ENCODE measurements at regions not wholly inside any gene's neighbourhood (a gene's known extent, or its start where the extent isn't known, plus 50 kb on each side); places are given as distances from the start of the nearest gene placed in this dataset.

- no peaks in the 10 kb centered on the region for H3K27me3 ChIP-seq (ENCODE audit: insufficient read depth, low read length)
- peaks cover 19% of the 10 kb centered on the region; the same call in 1 of the 2 replicates for H3K4me1 ChIP-seq (ENCODE audit: insufficient read depth, low read length)
- no peak overlapping the region for H3K4me3 ChIP-seq (ENCODE audit: low read length)
- no peak overlapping the region for H3K9ac ChIP-seq (ENCODE audit: low read depth, low read length)
- peaks cover 6% of the 10 kb centered on the region; the same call in 1 of the 2 replicates for H3K9me3 ChIP-seq (ENCODE audit: insufficient read depth, low read depth, low read length)
- H3K27ac ChIP-seq (ENCODE audit: low read depth, low read length) = 0 out of 2 replicates have a peak overlapping the region, but pooled peaks have one; percentile 7
- H3K36me3 ChIP-seq (ENCODE audit: insufficient read depth, low read length) = no peaks in the 10 kb centered on the region
- WGBS = 57% methylated on average over 5 of the region's 5 CpGs
Measured at GRCh38 chr2:5250482-5250881, 441.7 kb upstream of the SOX11 start.

- H3K9ac ChIP-seq (ENCODE audit: low read depth, low read length) = no peak overlapping the region
- peaks cover 8% of the 10 kb centered on the region; the same call in 1 of the 2 replicates for H3K9me3 ChIP-seq (ENCODE audit: insufficient read depth, low read depth, low read length)
- H3K27me3 ChIP-seq (ENCODE audit: insufficient read depth, low read length) = no peaks in the 10 kb centered on the region
- H3K4me3 ChIP-seq (ENCODE audit: low read length) = no peak overlapping the region
- no peaks in the 10 kb centered on the region for H3K36me3 ChIP-seq (ENCODE audit: insufficient read depth, low read length)
- H3K27ac ChIP-seq (ENCODE audit: low read depth, low read length) = no peak overlapping the region
- H3K4me1 ChIP-seq (ENCODE audit: insufficient read depth, low read length) = peaks cover 19% of the 10 kb centered on the region; the same call in 1 of the 2 replicates
- WGBS = 99% methylated on average over 9 of the region's 9 CpGs
Measured at GRCh38 chr2:5253263-5253662, 438.9 kb upstream of the SOX11 start.

GRCh38 chr2:5254791-5255332 is 437.3 kb upstream of the SOX11 start:
- Histone ChIP-seq H3K4me1 (ENCODE audit: insufficient read depth, low read length) (peaks cover 7% of the 10 kb centered on the region; the same call in 1 of the 2 replicates), H3K36me3 (ENCODE audit: insufficient read depth, low read length) (no peaks in the 10 kb centered on the region), H3K9ac (ENCODE audit: low read depth, low read length) (no peak overlapping the region), H3K9me3 (ENCODE audit: insufficient read depth, low read depth, low read length) (peaks cover 8% of the 10 kb centered on the region; the same call in 1 of the 2 replicates), H3K4me3 (ENCODE audit: low read length) (no peak overlapping the region), H3K27me3 (ENCODE audit: insufficient read depth, low read length) (no peaks in the 10 kb centered on the region), H3K27ac (ENCODE audit: low read depth, low read length) (no peak overlapping the region)
- 84% methylated on average over 8 of the region's 8 CpGs for WGBS

GRCh38 chr2:5263291-5263690 is 428.9 kb upstream of the SOX11 start:
- H3K4me3 ChIP-seq (ENCODE audit: low read length) = no peak overlapping the region
- no peaks in the 10 kb centered on the region for H3K36me3 ChIP-seq (ENCODE audit: insufficient read depth, low read length)
- no peaks in the 10 kb centered on the region for H3K27me3 ChIP-seq (ENCODE audit: insufficient read depth, low read length)
- H3K4me1 ChIP-seq (ENCODE audit: insufficient read depth, low read length) = no peaks in the 10 kb centered on the region; the same call in 1 of the 2 replicates
- no peak overlapping the region for H3K27ac ChIP-seq (ENCODE audit: low read depth, low read length)
- no peaks in the 10 kb centered on the region for H3K9me3 ChIP-seq (ENCODE audit: insufficient read depth, low read depth, low read length)
- no peak overlapping the region for H3K9ac ChIP-seq (ENCODE audit: low read depth, low read length)
- WGBS = 100% methylated on average over 1 of the region's 1 CpG

- H3K27ac ChIP-seq (ENCODE audit: low read depth, low read length) = no peak overlapping the region
- H3K36me3 ChIP-seq (ENCODE audit: insufficient read depth, low read length) = no peaks in the 10 kb centered on the region
- WGBS = 76% methylated on average over 2 of the region's 3 CpGs
- H3K4me1 ChIP-seq (ENCODE audit: insufficient read depth, low read length) = no peaks in the 10 kb centered on the region; the same call in 1 of the 2 replicates
- no peaks in the 10 kb centered on the region for H3K9me3 ChIP-seq (ENCODE audit: insufficient read depth, low read depth, low read length)
- H3K4me3 ChIP-seq (ENCODE audit: low read length) = no peak overlapping the region
- no peaks in the 10 kb centered on the region for H3K27me3 ChIP-seq (ENCODE audit: insufficient read depth, low read length)
- no peak overlapping the region for H3K9ac ChIP-seq (ENCODE audit: low read depth, low read length)
Measured at GRCh38 chr2:5264361-5264760, 427.8 kb upstream of the SOX11 start.

- Histone ChIP-seq H3K36me3 (ENCODE audit: insufficient read depth, low read length) (no peaks in the 10 kb centered on the region), H3K4me3 (ENCODE audit: low read length) (no peak overlapping the region), H3K9me3 (ENCODE audit: insufficient read depth, low read depth, low read length) (no peaks in the 10 kb centered on the region), H3K27me3 (ENCODE audit: insufficient read depth, low read length) (no peaks in the 10 kb centered on the region), H3K27ac (ENCODE audit: low read depth, low read length) (no peak overlapping the region), H3K9ac (ENCODE audit: low read depth, low read length) (no peak overlapping the region), H3K4me1 (ENCODE audit: insufficient read depth, low read length) (no peaks in the 10 kb centered on the region)
- 96% methylated on average over 1 of the region's 1 CpG for WGBS
Measured at GRCh38 chr2:5285061-5285460, 407.1 kb upstream of the SOX11 start.

- Histone ChIP-seq H3K9me3 (ENCODE audit: insufficient read depth, low read depth, low read length) (no peaks in the 10 kb centered on the region), H3K27ac (ENCODE audit: low read depth, low read length) (no peak overlapping the region), H3K9ac (ENCODE audit: low read depth, low read length) (no peak overlapping the region), H3K4me1 (ENCODE audit: insufficient read depth, low read length) (no peaks in the 10 kb centered on the region), H3K27me3 (ENCODE audit: insufficient read depth, low read length) (no peaks in the 10 kb centered on the region), H3K4me3 (ENCODE audit: low read length) (no peak overlapping the region), H3K36me3 (ENCODE audit: insufficient read depth, low read length) (no peaks in the 10 kb centered on the region)
- 87% methylated on average over 7 of the region's 8 CpGs for WGBS
Measured at GRCh38 chr2:5285872-5286769, 406.1 kb upstream of the SOX11 start.

GRCh38 chr2:5287558-5288334 is 404.4 kb upstream of the SOX11 start:
- Histone ChIP-seq H3K4me1 (ENCODE audit: insufficient read depth, low read length) (peaks cover 6% of the 10 kb centered on the region), H3K27me3 (ENCODE audit: insufficient read depth, low read length) (no peaks in the 10 kb centered on the region), H3K4me3 (ENCODE audit: low read length) (no peak overlapping the region), H3K36me3 (ENCODE audit: insufficient read depth, low read length) (no peaks in the 10 kb centered on the region), H3K9me3 (ENCODE audit: insufficient read depth, low read depth, low read length) (no peaks in the 10 kb centered on the region), H3K27ac (ENCODE audit: low read depth, low read length) (no peak overlapping the region), H3K9ac (ENCODE audit: low read depth, low read length) (no peak overlapping the region)
- 83% methylated on average over 5 of the region's 5 CpGs for WGBS

GRCh38 chr2:5290900-5291546 is 401.2 kb upstream of the SOX11 start:
- Histone ChIP-seq H3K4me1 (ENCODE audit: insufficient read depth, low read length) (peaks cover 6% of the 10 kb centered on the region), H3K9ac (ENCODE audit: low read depth, low read length) (no peak overlapping the region), H3K9me3 (ENCODE audit: insufficient read depth, low read depth, low read length) (no peaks in the 10 kb centered on the region), H3K27me3 (ENCODE audit: insufficient read depth, low read length) (no peaks in the 10 kb centered on the region), H3K4me3 (ENCODE audit: low read length) (no peak overlapping the region), H3K36me3 (ENCODE audit: insufficient read depth, low read length) (no peaks in the 10 kb centered on the region), H3K27ac (ENCODE audit: low read depth, low read length) (no peak overlapping the region)
- 48% methylated on average over 2 of the region's 2 CpGs for whole genome bisulfite sequencing

GRCh38 chr2:5304640-5305039 is 387.5 kb upstream of the SOX11 start:
- no peaks in the 10 kb centered on the region for H3K27me3 ChIP-seq (ENCODE audit: insufficient read depth, low read length)
- H3K9me3 ChIP-seq (ENCODE audit: insufficient read depth, low read depth, low read length) = peaks cover 11% of the 10 kb centered on the region
- H3K4me3 ChIP-seq (ENCODE audit: low read length) = no peak overlapping the region
- H3K9ac ChIP-seq (ENCODE audit: low read depth, low read length) = no peak overlapping the region
- H3K4me1 ChIP-seq (ENCODE audit: insufficient read depth, low read length) = no peaks in the 10 kb centered on the region
- no CpG with 5 or more reads among the region's 1 CpG for WGBS
- no peaks in the 10 kb centered on the region for H3K36me3 ChIP-seq (ENCODE audit: insufficient read depth, low read length)
- no peak overlapping the region for H3K27ac ChIP-seq (ENCODE audit: low read depth, low read length)

Data from HUES64 (cell line).